ENCODE measurements at regions not wholly inside any gene's neighbourhood (a gene's known extent, or its start where the extent isn't known, plus 50 kb on each side); places are given as distances from the start of the nearest gene placed in this dataset.
A peak's percentile ranks its signal among the peaks of the same experiment; 100 is the strongest.

- no peak for TF ChIP-seq CTCF (IDR thresholded peaks at IDR 0.05)
- no peak for TF ChIP-seq POLR2A (IDR thresholded peaks at IDR 0.05)
- TF ChIP-seq EP300 (IDR thresholded peaks at IDR 0.05), result no peak
- no peak for TF ChIP-seq POLR2AphosphoS5 (IDR thresholded peaks at IDR 0.05)
- H3K4me1 ChIP-seq, result peaks cover 0 to 21% (median 7%) of the 10 kb centered on the region in 4 donors
- H3K9me3 ChIP-seq, result no peaks in the 10 kb centered on the region
- H3K4me3 ChIP-seq, result no peak overlapping the region
- no peak for DNase-seq
- H3K27ac ChIP-seq, result no peak overlapping the region
- no peaks in the 10 kb centered on the region for H3K27me3 ChIP-seq
- 73 to 83% (median 74%) methylated on average over 4 of the region's 4 CpGs for WGBS, 5 donors
- H3K36me3 ChIP-seq, result no peaks in the 10 kb centered on the region
- intact Hi-C loops (cut with DNase I; ENCODE audit: low total_unique reads), result no loop called here
These were observed 81.0 kb upstream of the CDIN1 start for GRCh38 chr15:36498401-36498800.

DNA sequence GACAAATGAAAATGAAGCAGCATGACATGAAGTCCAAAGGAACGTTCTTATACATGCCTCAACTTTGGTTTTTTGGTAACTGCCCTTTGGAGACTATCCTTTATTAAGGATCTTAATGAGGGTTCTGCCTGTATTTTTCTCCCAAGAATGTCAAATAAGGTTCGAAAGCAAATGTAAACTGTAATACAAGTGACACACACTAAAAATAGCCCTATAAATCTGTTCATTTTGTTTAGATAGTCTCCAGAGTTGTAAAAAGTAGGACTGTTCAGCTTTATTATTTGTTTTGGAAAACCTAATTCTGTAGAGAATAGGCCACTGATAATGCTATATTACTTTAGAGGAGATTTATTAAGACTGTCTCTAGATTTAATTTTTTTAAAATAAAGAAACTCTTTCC lies 80.5 kb upstream of the CDIN1 start:
- Histone ChIP-seq H3K4me3 (no peak overlapping the region), H3K36me3 (no peaks in the 10 kb centered on the region), H3K9me3 (no peaks in the 10 kb centered on the region), H3K27ac (no peak overlapping the region), H3K27me3 (no peaks in the 10 kb centered on the region), H3K4me1 (peaks cover 0 to 21% (median 7%) of the 10 kb centered on the region in 4 donors)
- TF ChIP-seq POLR2AphosphoS5 (IDR thresholded peaks at IDR 0.05) (no peak), POLR2A (IDR thresholded peaks at IDR 0.05) (no peak), EP300 (IDR thresholded peaks at IDR 0.05) (no peak), CTCF (IDR thresholded peaks at IDR 0.05) (no peak)
- DNase-seq, result no peak
- WGBS, 5 donors, result 43 to 62% (median 48%) methylated on average over 2 of the region's 2 CpGs
- intact Hi-C loops (cut with DNase I; ENCODE audit: low total_unique reads), result no loop called here

- 70 to 78% (median 71%) methylated on average over 6 of the region's 6 CpGs for WGBS, 5 donors
- peak in 1 of 2 donors; percentile 30 for DNase-seq
- Histone ChIP-seq H3K4me3 (no peak overlapping the region), H3K4me1 (peaks cover 0 to 21% (median 7%) of the 10 kb centered on the region in 4 donors), H3K9me3 (no peaks in the 10 kb centered on the region), H3K36me3 (no peaks in the 10 kb centered on the region), H3K27me3 (no peaks in the 10 kb centered on the region), H3K27ac (no peak overlapping the region)
- intact Hi-C loops (cut with DNase I; ENCODE audit: low total_unique reads), result no loop called here
- no peak for TF ChIP-seq CTCF (IDR thresholded peaks at IDR 0.05)
These were observed 79.7 kb upstream of the CDIN1 start for GRCh38 chr15:36499412-36500389.

DNA sequence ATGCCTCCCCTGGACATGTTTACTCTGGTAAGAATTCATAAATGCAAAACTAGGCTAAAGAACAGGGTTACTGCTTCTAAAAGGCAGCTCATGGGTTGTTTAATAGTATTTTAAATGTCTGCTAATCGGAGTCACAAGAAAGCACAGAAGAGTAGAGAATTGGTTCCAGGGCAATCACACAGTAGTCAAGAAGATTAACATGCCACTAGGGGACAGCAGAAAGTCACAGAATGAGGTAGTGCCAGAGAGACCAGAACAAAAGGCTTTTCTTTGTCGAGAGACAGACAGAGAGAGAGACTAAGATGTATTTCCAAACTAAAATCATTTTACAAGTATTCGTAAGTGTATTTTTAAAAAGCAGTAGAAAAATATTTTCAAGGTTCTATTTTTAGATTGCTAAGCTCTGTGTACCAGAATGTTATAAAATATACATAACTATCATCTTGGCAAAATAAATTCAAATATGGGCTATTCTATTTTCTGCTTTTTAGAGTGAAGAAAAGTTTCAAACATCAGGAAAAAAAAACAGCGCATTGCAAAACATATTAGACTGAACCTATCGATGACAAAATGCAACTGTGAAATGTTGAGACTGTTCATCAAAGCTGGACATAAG lies 78.3 kb upstream of the CDIN1 start:
- Histone ChIP-seq H3K4me3 (no peak overlapping the region), H3K9me3 (no peaks in the 10 kb centered on the region), H3K27me3 (no peaks in the 10 kb centered on the region), H3K27ac (no peak overlapping the region), H3K4me1 (peaks cover 0 to 21% (median 7%) of the 10 kb centered on the region in 4 donors), H3K36me3 (no peaks in the 10 kb centered on the region)
- intact Hi-C loops (cut with DNase I; ENCODE audit: low total_unique reads), result no loop called here
- TF ChIP-seq POLR2A (IDR thresholded peaks at IDR 0.05) (no peak), CTCF (IDR thresholded peaks at IDR 0.05) (peak in 5 of 7 experiments; percentile 15 to 71 (median 47)), POLR2AphosphoS5 (IDR thresholded peaks at IDR 0.05) (no peak), EP300 (IDR thresholded peaks at IDR 0.05) (no peak)
- WGBS, 5 donors, result 26 to 33% (median 27%) methylated on average over 5 of the region's 5 CpGs
- DNase-seq, result peak in 1 of 2 donors; percentile 89
